HL-60 (cell line): ENCODE measurements at regions not wholly inside any gene's neighbourhood (a gene's known extent, or its start where the extent isn't known, plus 50 kb on each side); places are given as distances from the start of the nearest gene placed in this dataset.

ENCODE experiments used
- DNase-seq, 2 experiments: peaks; one replicate each; pipeline ENCODE4 v3.0.0-alpha.2; 2010 to 2020; ENCODE audit warnings: low read depth in 1 of 2, low spot score in 1 of 2
- H3K27ac ChIP-seq: fragments of 250-450 bp; sonication (Bioruptor Pico); replicated peaks from 2 replicates; pipeline ENCODE4 v1.5.1; 2020; ENCODE audit warnings: mild to moderate bottlenecking, moderate library complexity
- H3K27me3 ChIP-seq: fragments of 250-450 bp; sonication (Bioruptor Pico); 2 replicates; pipeline ENCODE4 v1.5.1; 2021; ENCODE audit warnings: mild to moderate bottlenecking, moderate library complexity; ENCODE audit not compliant: insufficient read depth, poor library complexity, severe bottlenecking
- H3K4me3 ChIP-seq: replicated peaks from 2 replicates; pipeline ENCODE4 v1.5.1; 2011; ENCODE audit warnings: mild to moderate bottlenecking, control low read depth, low read length; ENCODE audit not compliant: insufficient read depth
- GABPA ChIP-seq: IDR thresholded peaks from 2 replicates; pipeline ENCODE4 v1.6.1; 2012; ENCODE audit warnings: low read depth
- POLR2AphosphoS5 ChIP-seq: IDR thresholded peaks from 2 replicates; pipeline ENCODE4 v1.6.1; 2012; ENCODE audit warnings: low read depth
- SPI1 ChIP-seq: IDR thresholded peaks from 2 replicates; pipeline ENCODE4 v1.6.1; 2012; ENCODE audit warnings: low read depth, mild to moderate bottlenecking, borderline replicate concordance
- TF ChIP-seq, protein P1 (sequence below): IDR thresholded peaks from 2 replicates; pipeline ENCODE4 v1.6.1; 2012; ENCODE audit warnings: low read depth; ENCODE audit not compliant: insufficient replicate concordance
- TF ChIP-seq, protein P2 (sequence below): IDR thresholded peaks from one replicate; pipeline ENCODE4 v1.5.1; 2011; ENCODE audit warnings: low read length, control low read depth, inconsistent platforms; ENCODE audit not compliant: insufficient read depth

DNA sequence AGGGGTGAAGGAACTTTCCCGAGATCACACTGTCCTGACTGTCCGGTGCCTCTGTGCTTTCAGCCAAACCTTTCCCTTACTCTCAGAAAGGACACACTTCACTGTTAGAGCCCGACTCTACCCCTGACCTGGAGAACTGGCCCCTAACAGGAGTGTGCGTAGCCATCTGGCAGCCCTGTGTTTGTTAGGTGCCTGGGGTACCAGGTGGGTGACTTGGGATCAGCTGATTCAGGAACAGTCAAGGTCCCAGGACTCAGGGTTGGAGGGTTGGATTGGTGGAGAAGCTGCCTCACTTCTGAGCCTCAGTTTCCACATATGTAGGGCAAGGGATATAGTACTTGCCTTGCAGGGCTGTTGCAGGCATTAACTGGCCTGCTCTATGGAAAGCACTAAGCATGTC is 98.3 kb upstream of the SLC6A11 start:
- DNase-seq = no peak
- Histone ChIP-seq H3K27ac (no peak overlapping the region), H3K4me3 (no peak overlapping the region), H3K27me3 (peaks cover 4% of the 10 kb centered on the region)
- TF ChIP-seq, protein P1, sequence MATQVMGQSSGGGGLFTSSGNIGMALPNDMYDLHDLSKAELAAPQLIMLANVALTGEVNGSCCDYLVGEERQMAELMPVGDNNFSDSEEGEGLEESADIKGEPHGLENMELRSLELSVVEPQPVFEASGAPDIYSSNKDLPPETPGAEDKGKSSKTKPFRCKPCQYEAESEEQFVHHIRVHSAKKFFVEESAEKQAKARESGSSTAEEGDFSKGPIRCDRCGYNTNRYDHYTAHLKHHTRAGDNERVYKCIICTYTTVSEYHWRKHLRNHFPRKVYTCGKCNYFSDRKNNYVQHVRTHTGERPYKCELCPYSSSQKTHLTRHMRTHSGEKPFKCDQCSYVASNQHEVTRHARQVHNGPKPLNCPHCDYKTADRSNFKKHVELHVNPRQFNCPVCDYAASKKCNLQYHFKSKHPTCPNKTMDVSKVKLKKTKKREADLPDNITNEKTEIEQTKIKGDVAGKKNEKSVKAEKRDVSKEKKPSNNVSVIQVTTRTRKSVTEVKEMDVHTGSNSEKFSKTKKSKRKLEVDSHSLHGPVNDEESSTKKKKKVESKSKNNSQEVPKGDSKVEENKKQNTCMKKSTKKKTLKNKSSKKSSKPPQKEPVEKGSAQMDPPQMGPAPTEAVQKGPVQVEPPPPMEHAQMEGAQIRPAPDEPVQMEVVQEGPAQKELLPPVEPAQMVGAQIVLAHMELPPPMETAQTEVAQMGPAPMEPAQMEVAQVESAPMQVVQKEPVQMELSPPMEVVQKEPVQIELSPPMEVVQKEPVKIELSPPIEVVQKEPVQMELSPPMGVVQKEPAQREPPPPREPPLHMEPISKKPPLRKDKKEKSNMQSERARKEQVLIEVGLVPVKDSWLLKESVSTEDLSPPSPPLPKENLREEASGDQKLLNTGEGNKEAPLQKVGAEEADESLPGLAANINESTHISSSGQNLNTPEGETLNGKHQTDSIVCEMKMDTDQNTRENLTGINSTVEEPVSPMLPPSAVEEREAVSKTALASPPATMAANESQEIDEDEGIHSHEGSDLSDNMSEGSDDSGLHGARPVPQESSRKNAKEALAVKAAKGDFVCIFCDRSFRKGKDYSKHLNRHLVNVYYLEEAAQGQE = no peak
- TF ChIP-seq, protein P2, sequence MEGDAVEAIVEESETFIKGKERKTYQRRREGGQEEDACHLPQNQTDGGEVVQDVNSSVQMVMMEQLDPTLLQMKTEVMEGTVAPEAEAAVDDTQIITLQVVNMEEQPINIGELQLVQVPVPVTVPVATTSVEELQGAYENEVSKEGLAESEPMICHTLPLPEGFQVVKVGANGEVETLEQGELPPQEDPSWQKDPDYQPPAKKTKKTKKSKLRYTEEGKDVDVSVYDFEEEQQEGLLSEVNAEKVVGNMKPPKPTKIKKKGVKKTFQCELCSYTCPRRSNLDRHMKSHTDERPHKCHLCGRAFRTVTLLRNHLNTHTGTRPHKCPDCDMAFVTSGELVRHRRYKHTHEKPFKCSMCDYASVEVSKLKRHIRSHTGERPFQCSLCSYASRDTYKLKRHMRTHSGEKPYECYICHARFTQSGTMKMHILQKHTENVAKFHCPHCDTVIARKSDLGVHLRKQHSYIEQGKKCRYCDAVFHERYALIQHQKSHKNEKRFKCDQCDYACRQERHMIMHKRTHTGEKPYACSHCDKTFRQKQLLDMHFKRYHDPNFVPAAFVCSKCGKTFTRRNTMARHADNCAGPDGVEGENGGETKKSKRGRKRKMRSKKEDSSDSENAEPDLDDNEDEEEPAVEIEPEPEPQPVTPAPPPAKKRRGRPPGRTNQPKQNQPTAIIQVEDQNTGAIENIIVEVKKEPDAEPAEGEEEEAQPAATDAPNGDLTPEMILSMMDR = no peak
- TF ChIP-seq SPI1 (no peak), POLR2AphosphoS5 (no peak), GABPA (no peak)

DNA sequence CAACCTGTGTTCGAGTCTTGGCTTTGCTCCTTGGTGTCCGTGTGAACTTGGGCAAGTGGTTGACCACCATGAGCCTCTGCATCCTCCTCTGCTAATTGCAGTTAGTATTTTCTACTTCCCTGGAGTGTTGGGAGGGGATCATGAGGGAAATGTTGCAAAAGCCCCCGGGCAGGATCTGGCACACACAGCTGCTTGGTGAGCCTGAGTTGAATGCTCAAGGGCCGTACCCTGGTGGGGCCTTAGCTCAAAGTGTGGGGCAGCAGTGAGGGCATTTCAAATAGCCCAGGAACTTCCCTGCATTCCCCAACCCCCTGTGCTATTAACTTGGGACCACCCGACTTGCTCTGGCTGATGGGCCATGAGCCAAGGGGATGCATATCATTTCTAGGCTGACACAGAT is 94.9 kb upstream of the SLC6A11 start:
- Histone ChIP-seq H3K27me3 (peaks cover 4% of the 10 kb centered on the region), H3K4me3 (no peak overlapping the region), H3K27ac (no peak overlapping the region)
- TF ChIP-seq, protein P1 = no peak
- no peak for TF ChIP-seq POLR2AphosphoS5
- no peak for TF ChIP-seq GABPA
- no peak for TF ChIP-seq SPI1
- DNase-seq = no peak

DNA sequence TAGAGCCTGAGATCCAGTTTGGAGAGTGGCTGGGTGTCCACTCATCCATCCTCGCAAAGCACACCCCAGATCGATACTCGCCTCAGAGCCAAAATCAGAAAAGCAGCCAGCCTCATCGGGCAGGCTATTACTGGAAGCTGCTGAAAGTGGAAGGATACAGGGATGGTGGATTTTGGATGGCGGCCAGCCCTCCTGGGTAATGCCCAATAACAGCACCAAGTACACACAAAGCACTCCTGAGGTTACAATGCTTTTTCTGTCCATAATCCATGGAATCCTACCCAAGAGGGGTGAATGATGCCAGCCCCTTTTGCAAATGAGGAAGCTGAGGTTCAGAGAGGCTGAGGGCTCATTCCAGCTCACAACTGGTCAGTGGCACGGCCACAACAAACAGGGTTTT is 93.1 kb upstream of the SLC6A11 start:
- Histone ChIP-seq H3K27ac (no peak overlapping the region), H3K4me3 (no peak overlapping the region), H3K27me3 (peaks cover 4% of the 10 kb centered on the region)
- TF ChIP-seq POLR2AphosphoS5 (no peak), SPI1 (no peak), GABPA (no peak)
- TF ChIP-seq, protein P1 = no peak
- no peak for DNase-seq

DNA sequence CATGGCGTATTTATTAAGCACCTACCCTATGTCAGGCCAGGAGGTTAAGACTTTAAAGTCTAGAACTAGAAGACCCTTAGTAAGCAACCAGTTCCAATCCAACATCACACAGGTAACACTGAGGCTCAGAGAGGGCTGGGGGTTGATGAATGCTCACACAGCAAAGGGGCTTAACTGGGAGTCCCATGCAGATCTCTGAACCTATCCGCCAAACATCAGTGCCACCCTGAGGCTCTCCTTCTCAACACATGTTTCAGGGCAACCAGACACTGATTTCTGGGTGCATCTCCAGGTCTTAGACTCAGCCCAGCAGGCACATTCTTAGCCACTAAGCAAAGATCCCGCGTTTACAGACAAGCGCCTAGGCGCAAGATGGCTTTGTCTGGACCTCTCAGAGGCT is 92.0 kb upstream of the SLC6A11 start:
- peaks cover 4% of the 10 kb centered on the region for H3K27me3 ChIP-seq
- no peak for DNase-seq
- H3K4me3 ChIP-seq = no peak overlapping the region
- TF ChIP-seq, protein P2 = no peak
- no peak for TF ChIP-seq SPI1
- TF ChIP-seq GABPA = no peak
- TF ChIP-seq, protein P1 = no peak
- TF ChIP-seq POLR2AphosphoS5 = no peak
- H3K27ac ChIP-seq = no peak overlapping the region
